ENCODE measurements at regions not wholly inside any gene's neighbourhood (a gene's known extent, or its start where the extent isn't known, plus 50 kb on each side); places are given as distances from the start of the nearest gene placed in this dataset.

- Mint-ChIP-seq H3K27me3 (no peaks in the 10 kb centered on the region), H3K4me3 (no peak overlapping the region), H3K4me1 (peaks cover 2% of the 10 kb centered on the region), H3K9me3 (peaks cover 10% of the 10 kb centered on the region), H3K36me3 (peaks cover 28% of the 10 kb centered on the region), H3K27ac (no peak overlapping the region)
- ATAC-seq (ENCODE audit: low read depth), result no peak
- DNase-seq (ENCODE audit: low spot score in 2 of 2), result no peak
These were observed 948.5 kb downstream of the TLE4 start for GRCh38 chr9:80520231-80520630.

GRCh38 chr9:80518441-80518840 is 946.7 kb downstream of the TLE4 start:
- ATAC-seq (ENCODE audit: low read depth), result no peak
- Mint-ChIP-seq H3K4me3 (no peak overlapping the region), H3K4me1 (peaks cover 5% of the 10 kb centered on the region), H3K27ac (no peak overlapping the region), H3K36me3 (peaks cover 28% of the 10 kb centered on the region), H3K9me3 (peaks cover 11% of the 10 kb centered on the region), H3K27me3 (no peaks in the 10 kb centered on the region)
- DNase-seq (ENCODE audit: low spot score in 2 of 2), result no peak

GRCh38 chr9:80516679-80517078 is 944.9 kb downstream of the TLE4 start:
- Mint-ChIP-seq H3K27me3 (no peaks in the 10 kb centered on the region), H3K4me3 (no peak overlapping the region), H3K9me3 (peaks cover 14% of the 10 kb centered on the region), H3K36me3 (peaks cover 30% of the 10 kb centered on the region), H3K4me1 (peaks cover 8% of the 10 kb centered on the region), H3K27ac (no peak overlapping the region)
- ATAC-seq (ENCODE audit: low read depth), result no peak
- no peak for DNase-seq (ENCODE audit: low spot score in 2 of 2)

GRCh38 chr9:80509358-80509757 is 937.6 kb downstream of the TLE4 start:
- Mint-ChIP-seq H3K36me3 (peaks cover 11% of the 10 kb centered on the region), H3K9me3 (peaks cover 6% of the 10 kb centered on the region), H3K4me1 (peaks cover 6% of the 10 kb centered on the region), H3K4me3 (no peak overlapping the region), H3K27me3 (no peaks in the 10 kb centered on the region), H3K27ac (no peak overlapping the region)
- no peak for ATAC-seq (ENCODE audit: low read depth)
- DNase-seq (ENCODE audit: low spot score in 2 of 2), result no peak

- Mint-ChIP-seq H3K27ac (no peak overlapping the region), H3K36me3 (peaks cover 8% of the 10 kb centered on the region)
These were observed 935.8 kb downstream of the TLE4 start for GRCh38 chr9:80507611-80508010.

GRCh38 chr9:80504601-80505230 is 933.0 kb downstream of the TLE4 start:
- Mint-ChIP-seq H3K27ac (no peak overlapping the region), H3K4me3 (no peak overlapping the region), H3K9me3 (no peaks in the 10 kb centered on the region), H3K4me1 (no peaks in the 10 kb centered on the region), H3K36me3 (peaks cover 8% of the 10 kb centered on the region), H3K27me3 (no peaks in the 10 kb centered on the region)
- no peak for ATAC-seq (ENCODE audit: low read depth)
- no peak for DNase-seq (ENCODE audit: low spot score in 2 of 2)

More at GRCh38 chr9:80507611-80508010, 935.8 kb downstream of the TLE4 start:
- peaks cover 3% of the 10 kb centered on the region for H3K4me1 Mint-ChIP-seq
- H3K27me3 Mint-ChIP-seq, result no peaks in the 10 kb centered on the region
- ATAC-seq (ENCODE audit: low read depth) (no peak), DNase-seq (ENCODE audit: low spot score in 2 of 2) (no peak)
- peaks cover 3% of the 10 kb centered on the region for H3K9me3 Mint-ChIP-seq
- no peak overlapping the region for H3K4me3 Mint-ChIP-seq

- Mint-ChIP-seq H3K27ac (no peak overlapping the region), H3K36me3 (peaks cover 8% of the 10 kb centered on the region), H3K27me3 (no peaks in the 10 kb centered on the region), H3K4me3 (no peak overlapping the region), H3K9me3 (no peaks in the 10 kb centered on the region), H3K4me1 (no peaks in the 10 kb centered on the region)
- ATAC-seq (ENCODE audit: low read depth), result no peak
- no peak for DNase-seq (ENCODE audit: low spot score in 2 of 2)
These were observed 932.0 kb downstream of the TLE4 start for GRCh38 chr9:80503671-80504281.

- ATAC-seq (ENCODE audit: low read depth), result no peak
- Mint-ChIP-seq H3K27me3 (no peaks in the 10 kb centered on the region), H3K4me3 (no peak overlapping the region), H3K36me3 (peaks cover 10% of the 10 kb centered on the region), H3K4me1 (no peaks in the 10 kb centered on the region), H3K9me3 (no peaks in the 10 kb centered on the region), H3K27ac (no peak overlapping the region)
- no peak for DNase-seq (ENCODE audit: low spot score in 2 of 2)
These were observed 930.5 kb downstream of the TLE4 start for GRCh38 chr9:80502306-80502705.

- Mint-ChIP-seq H3K36me3 (peaks cover 12% of the 10 kb centered on the region), H3K4me1 (no peaks in the 10 kb centered on the region), H3K27me3 (no peaks in the 10 kb centered on the region), H3K4me3 (no peak overlapping the region), H3K9me3 (no peaks in the 10 kb centered on the region), H3K27ac (no peak overlapping the region)
- DNase-seq (ENCODE audit: low spot score in 2 of 2) (no peak), ATAC-seq (ENCODE audit: low read depth) (no peak)
These were observed 929.9 kb downstream of the TLE4 start for GRCh38 chr9:80501635-80502034.

- no peak for DNase-seq (ENCODE audit: low spot score in 2 of 2)
- Mint-ChIP-seq H3K4me1 (no peaks in the 10 kb centered on the region), H3K4me3 (no peak overlapping the region), H3K27me3 (no peaks in the 10 kb centered on the region), H3K36me3 (peaks cover 14% of the 10 kb centered on the region), H3K27ac (no peak overlapping the region), H3K9me3 (peaks cover 1% of the 10 kb centered on the region)
- ATAC-seq (ENCODE audit: low read depth), result no peak
These were observed 928.5 kb downstream of the TLE4 start for GRCh38 chr9:80500300-80500699.

GRCh38 chr9:80498001-80498555 is 926.3 kb downstream of the TLE4 start:
- Mint-ChIP-seq H3K27me3 (no peaks in the 10 kb centered on the region), H3K4me1 (no peaks in the 10 kb centered on the region), H3K4me3 (no peak overlapping the region), H3K36me3 (peaks cover 19% of the 10 kb centered on the region), H3K27ac (no peak overlapping the region), H3K9me3 (peaks cover 4% of the 10 kb centered on the region)
- DNase-seq (ENCODE audit: low spot score in 2 of 2) (no peak), ATAC-seq (ENCODE audit: low read depth) (no peak)

GRCh38 chr9:80496901-80497556 is 925.3 kb downstream of the TLE4 start:
- no peaks in the 10 kb centered on the region for H3K27me3 Mint-ChIP-seq
- DNase-seq (ENCODE audit: low spot score in 2 of 2) (no peak), ATAC-seq (ENCODE audit: low read depth) (no peak)
- no peak overlapping the region for H3K27ac Mint-ChIP-seq
- H3K36me3 Mint-ChIP-seq, result peaks cover 18% of the 10 kb centered on the region
- H3K9me3 Mint-ChIP-seq, result peaks cover 4% of the 10 kb centered on the region
- no peaks in the 10 kb centered on the region for H3K4me1 Mint-ChIP-seq
- no peak overlapping the region for H3K4me3 Mint-ChIP-seq

GRCh38 chr9:80493258-80493657 is 921.5 kb downstream of the TLE4 start:
- H3K27ac Mint-ChIP-seq, result no peak overlapping the region
- peaks cover 4% of the 10 kb centered on the region for H3K9me3 Mint-ChIP-seq
- no peak for ATAC-seq (ENCODE audit: low read depth)
- no peaks in the 10 kb centered on the region for H3K27me3 Mint-ChIP-seq
- no peak for DNase-seq (ENCODE audit: low spot score in 2 of 2)
- peaks cover 15% of the 10 kb centered on the region for H3K36me3 Mint-ChIP-seq
- no peak overlapping the region for H3K4me3 Mint-ChIP-seq
- H3K4me1 Mint-ChIP-seq, result no peaks in the 10 kb centered on the region

GRCh38 chr9:80492221-80492620 is 920.5 kb downstream of the TLE4 start:
- H3K9me3 Mint-ChIP-seq, result peaks cover 4% of the 10 kb centered on the region
- ATAC-seq (ENCODE audit: low read depth) (no peak), DNase-seq (ENCODE audit: low spot score in 2 of 2) (no peak)
- peaks cover 14% of the 10 kb centered on the region for H3K36me3 Mint-ChIP-seq
- H3K4me3 Mint-ChIP-seq, result no peak overlapping the region
- no peak overlapping the region for H3K27ac Mint-ChIP-seq
- no peaks in the 10 kb centered on the region for H3K4me1 Mint-ChIP-seq
- no peaks in the 10 kb centered on the region for H3K27me3 Mint-ChIP-seq

Measured in memory B cell (primary cell).